HL-60 (cell line): ENCODE measurements at regions not wholly inside any gene's neighbourhood (a gene's known extent, or its start where the extent isn't known, plus 50 kb on each side); places are given as distances from the start of the nearest gene placed in this dataset.

ENCODE experiments used
- DNase-seq, 2 experiments: peaks; one replicate each; pipeline ENCODE4 v3.0.0-alpha.2; 2010 to 2020; ENCODE audit warnings: low read depth in 1 of 2, low spot score in 1 of 2
- H3K27ac ChIP-seq: fragments of 250-450 bp; sonication (Bioruptor Pico); replicated peaks from 2 replicates; pipeline ENCODE4 v1.5.1; 2020; ENCODE audit warnings: mild to moderate bottlenecking, moderate library complexity
- H3K27me3 ChIP-seq: fragments of 250-450 bp; sonication (Bioruptor Pico); 2 replicates; pipeline ENCODE4 v1.5.1; 2021; ENCODE audit warnings: mild to moderate bottlenecking, moderate library complexity; ENCODE audit not compliant: insufficient read depth, poor library complexity, severe bottlenecking
- H3K4me3 ChIP-seq: replicated peaks from 2 replicates; pipeline ENCODE4 v1.5.1; 2011; ENCODE audit warnings: mild to moderate bottlenecking, control low read depth, low read length; ENCODE audit not compliant: insufficient read depth
- CTCF ChIP-seq: IDR thresholded peaks from one replicate; pipeline ENCODE4 v1.5.1; 2011; ENCODE audit warnings: low read length, control low read depth, inconsistent platforms; ENCODE audit not compliant: insufficient read depth
- GABPA ChIP-seq: IDR thresholded peaks from 2 replicates; pipeline ENCODE4 v1.6.1; 2012; ENCODE audit warnings: low read depth
- POLR2AphosphoS5 ChIP-seq: IDR thresholded peaks from 2 replicates; pipeline ENCODE4 v1.6.1; 2012; ENCODE audit warnings: low read depth
- REST ChIP-seq: IDR thresholded peaks from 2 replicates; pipeline ENCODE4 v1.6.1; 2012; ENCODE audit warnings: low read depth; ENCODE audit not compliant: insufficient replicate concordance
- SPI1 ChIP-seq: IDR thresholded peaks from 2 replicates; pipeline ENCODE4 v1.6.1; 2012; ENCODE audit warnings: low read depth, mild to moderate bottlenecking, borderline replicate concordance

GRCh38 chr1:102531036-102531435 is 534.3 kb upstream of the OLFM3 start:
- H3K27me3 ChIP-seq, result no peaks in the 10 kb centered on the region
- no peak overlapping the region for H3K27ac ChIP-seq
- H3K4me3 ChIP-seq, result no peak overlapping the region
- TF ChIP-seq CTCF, result no peak
- no peak for TF ChIP-seq REST
- TF ChIP-seq GABPA, result no peak
- no peak for TF ChIP-seq SPI1
- TF ChIP-seq POLR2AphosphoS5, result no peak
- DNase-seq, result no peak

- no peak overlapping the region for H3K27ac ChIP-seq
- no peak overlapping the region for H3K4me3 ChIP-seq
- no peaks in the 10 kb centered on the region for H3K27me3 ChIP-seq
- no peak for DNase-seq
- TF ChIP-seq POLR2AphosphoS5 (no peak), REST (no peak), GABPA (no peak), SPI1 (no peak), CTCF (no peak)
Measured at GRCh38 chr1:102529446-102529845, 532.7 kb upstream of the OLFM3 start.

- no peak overlapping the region for H3K27ac ChIP-seq
- H3K27me3 ChIP-seq, result no peaks in the 10 kb centered on the region
- DNase-seq, result no peak
- TF ChIP-seq SPI1 (no peak), CTCF (no peak), REST (no peak), POLR2AphosphoS5 (no peak), GABPA (no peak)
- no peak overlapping the region for H3K4me3 ChIP-seq
Measured at GRCh38 chr1:102500758-102501157, 504.0 kb upstream of the OLFM3 start.
